HepG2 (cell line): ENCODE measurements at regions not wholly inside any gene's neighbourhood (a gene's known extent, or its start where the extent isn't known, plus 50 kb on each side); places are given as distances from the start of the nearest gene placed in this dataset.

Source experiments
- ATAC-seq: fragments of 200-7000 bp; cut with Tn5 transposase; 3 replicates; pipeline ENCODE4 v1.9.1; 2020; ENCODE audit warnings: mild to moderate bottlenecking, moderate library complexity
- BruUV-seq: library from RNA; stranded (reverse); fragments of 400-500 nt; replicated peaks from 2 replicates; lab custom pipeline; 2021; lab: Mats Ljungman, UMichigan
- CTCF ChIA-PET: fragments of 300-600 bp; formaldehyde crosslinking; extraction: SDS; loops from one replicate; lab custom pipeline; 2021; ENCODE audit warnings: low total read pairs, inconsistent platforms, low intra/inter-chr PET ratio; lab: Yijun Ruan, JAX
- POLR2A ChIA-PET: fragments of 350-600 bp; sonication (Branson Sonifier 250); formaldehyde crosslinking; loops from one replicate; lab custom pipeline; 2020; ENCODE audit warnings: antibody characterized with exemption, inconsistent platforms; lab: Yijun Ruan, JAX
- DNase-seq: peaks from one replicate; pipeline ENCODE4 v3.0.0-alpha.2; 2015; ENCODE audit warnings: low spot score
- FAIRE-seq: peaks from 3 replicates; lab custom pipeline; 2011; peaks lifted over from hg19 to GRCh38; lab: Jason Lieb, UNC
- H2AFZ ChIP-seq: one replicate; pipeline ENCODE4 v1.6.1; 2011; ENCODE audit warnings: low read length, inconsistent platforms
- H3K27ac ChIP-seq: fragments of 300-600 bp; 3 replicates; pipeline ENCODE4 v1.8.0; 2011; ENCODE audit warnings: mixed run types, mild to moderate bottlenecking, mixed read lengths, low read length, inconsistent platforms; ENCODE audit not compliant: insufficient read depth; ENCODE audit errors: extremely low read length
- H3K27me3 ChIP-seq, 2 experiments: fragments of 200-600 bp in 1 of 2; 2 replicates in 1 of 2; 3 replicates in 1 of 2; pipeline versions ENCODE4 v1.6.0 to v1.8.0; 2011; ENCODE audit warnings: low read length in 2 of 2, mild to moderate bottlenecking in 2 of 2, moderate library complexity in 2 of 2, inconsistent platforms in 1 of 2; ENCODE audit not compliant: insufficient read depth in 2 of 2, control insufficient read depth in 1 of 2
- H3K36me3 ChIP-seq, 2 experiments: fragments of 200-600 bp in 1 of 2; replicated peaks in 1 of 2; 2 replicates in 1 of 2; 3 replicates in 1 of 2; pipeline versions ENCODE4 v1.5.1 to v1.8.0; 2011; ENCODE audit warnings: low read length in 2 of 2, inconsistent platforms in 1 of 2; ENCODE audit not compliant: insufficient read depth in 2 of 2, control insufficient read depth in 1 of 2
- H3K4me1 ChIP-seq: 2 replicates; pipeline ENCODE4 v1.5.1; 2012; ENCODE audit warnings: low read length, inconsistent platforms; ENCODE audit not compliant: insufficient read depth
- H3K4me2 ChIP-seq: 2 replicates; pipeline ENCODE4 v1.6.0; 2011; ENCODE audit warnings: low read depth, low read length, inconsistent platforms
- H3K4me3 ChIP-seq, 3 experiments: fragments of 200-600 bp in 1 of 3; sonication (generic), shearing (Covaris generic) in 1 of 3; replicated peaks in 1 of 3; 2 replicates each; pipeline ENCODE4 v1.5.1; 2011 to 2016; ENCODE audit warnings: low read length in 3 of 3, inconsistent platforms in 2 of 3, low read depth in 2 of 3, mild to moderate bottlenecking in 2 of 3, control low read depth in 1 of 3, mixed read lengths in 1 of 3; ENCODE audit not compliant: insufficient read depth in 1 of 3
- H3K79me2 ChIP-seq: one replicate; pipeline ENCODE4 v1.6.1; 2011; ENCODE audit warnings: low read length, inconsistent platforms; ENCODE audit not compliant: insufficient read depth
- H3K9ac ChIP-seq: 2 replicates; pipeline ENCODE4 v1.6.0; 2011; ENCODE audit warnings: mild to moderate bottlenecking, low read depth, low read length, inconsistent platforms; ENCODE audit not compliant: insufficient read depth
- H3K9me3 ChIP-seq: 2 replicates; pipeline ENCODE4 v1.5.1; 2012; ENCODE audit warnings: mild to moderate bottlenecking, low read length
- H4K20me1 ChIP-seq: 2 replicates; pipeline ENCODE4 v1.6.0; 2011; ENCODE audit warnings: inconsistent platforms, mild to moderate bottlenecking, low read length, moderate library complexity; ENCODE audit not compliant: insufficient read depth
- AKNA ChIP-seq: sonication (generic); formaldehyde crosslinking; IDR thresholded peaks from 2 replicates; pipeline ENCODE4 v1.4.0; 2020; ENCODE audit warnings: missing genetic modification reagents, borderline replicate concordance
- CTCF ChIP-seq: sonication (generic); formaldehyde crosslinking; IDR thresholded peaks from 2 replicates; pipeline ENCODE4 v1.5.0; 2020; ENCODE audit warnings: mild to moderate bottlenecking, missing genetic modification reagents, moderate library complexity
- DMAP1 ChIP-seq: IDR thresholded peaks from 2 replicates; pipeline ENCODE4 v1.6.1; 2016
- FOXO1 ChIP-seq: sonication (generic); formaldehyde crosslinking; IDR thresholded peaks from 2 replicates; pipeline ENCODE4 v1.4.0; 2020; ENCODE audit warnings: missing genetic modification reagents
- GABPB1 ChIP-seq: IDR thresholded peaks from 2 replicates; pipeline ENCODE4 v1.6.1; 2016; ENCODE audit warnings: mild to moderate bottlenecking, missing genetic modification reagents, moderate library complexity, missing compliant biosample characterization
- GTF2F1 ChIP-seq: fragments of 150-350 bp; IDR thresholded peaks from 2 replicates; pipeline ENCODE4 v1.6.1; 2014; ENCODE audit warnings: low read length
- HDAC6 ChIP-seq: fragments of 200-600 bp; sonication (generic); IDR thresholded peaks from 2 replicates; pipeline ENCODE4 v1.7.0; 2017; ENCODE audit warnings: mild to moderate bottlenecking, antibody characterized with exemption, low read length, low read depth
- KLF11 ChIP-seq: IDR thresholded peaks from 2 replicates; pipeline ENCODE4 v1.6.1; 2016; ENCODE audit warnings: missing compliant biosample characterization
- NFRKB ChIP-seq: fragments of 450-650 bp; IDR thresholded peaks from 2 replicates; pipeline ENCODE4 v1.6.1; 2017
- PHF20 ChIP-seq: sonication (generic); formaldehyde crosslinking; IDR thresholded peaks from 2 replicates; pipeline ENCODE4 v1.5.0; 2020; ENCODE audit warnings: mild to moderate bottlenecking, missing genetic modification reagents
- PPARG ChIP-seq: conservative IDR thresholded peaks from 2 replicates; pipeline ENCODE4 v1.6.1; 2016; ENCODE audit warnings: missing biosample characterization, missing genetic modification reagents
- TEAD3 ChIP-seq: optimal IDR thresholded peaks from 2 replicates; pipeline ENCODE3; 2016; ENCODE audit warnings: borderline replicate concordance
- THAP7 ChIP-seq: sonication (generic); formaldehyde crosslinking; IDR thresholded peaks from 2 replicates; pipeline ENCODE4 v1.8.1; 2023; ENCODE audit warnings: mild to moderate bottlenecking, missing genetic modification reagents
- TP53 ChIP-seq: sonication (generic); formaldehyde crosslinking; conservative IDR thresholded peaks from 2 replicates; pipeline ENCODE4 v1.4.0; 2020; ENCODE audit warnings: missing genetic modification reagents
- ZBTB37 ChIP-seq: sonication (generic); formaldehyde crosslinking; IDR thresholded peaks from 2 replicates; pipeline ENCODE4 v1.4.0; 2020; ENCODE audit warnings: mild to moderate bottlenecking, missing genetic modification reagents
- ZNF564 ChIP-seq: sonication (generic); formaldehyde crosslinking; IDR thresholded peaks from 2 replicates; pipeline ENCODE4 v1.8.1; 2023; ENCODE audit warnings: mild to moderate bottlenecking, missing genetic modification reagents
- ZNF703 ChIP-seq: sonication (generic); formaldehyde crosslinking; IDR thresholded peaks from 2 replicates; pipeline ENCODE4 v1.5.1; 2020; ENCODE audit warnings: missing genetic modification reagents, mild to moderate bottlenecking, moderate library complexity, borderline replicate concordance
- ZNF761 ChIP-seq: sonication (generic); formaldehyde crosslinking; conservative IDR thresholded peaks from 2 replicates; pipeline ENCODE4 v1.4.0; 2020; ENCODE audit warnings: mild to moderate bottlenecking, missing genetic modification reagents
- WGBS: methylation state at CpG from one replicate; pipeline ENCODE4 v1.1.6; 2017; ENCODE audit warnings: low lambda C conversion rate; 5-methylcytosine and 5-hydroxymethylcytosine counted together
- in situ Hi-C: cut with HindIII; loops from 2 replicates; pipeline ENCODE4 v1.10.0; 2017; ENCODE audit warnings: low pct_unique_long_range_greater_than_20kb; ENCODE audit not compliant: extremely low pct_ligation_motif_present
- intact Hi-C: fragments of 100-400 bp; cut with micrococcal nuclease; formaldehyde crosslinking; loops from one replicate; pipeline ENCODE4 v1.10.0; 2022; ENCODE audit not compliant: unreplicated experiment

- TF ChIP-seq ZNF761 (CRISPR knock-in tag) = no peak
- no peak for TF ChIP-seq NFRKB
- TF ChIP-seq DMAP1 (CRISPR knock-in tag) = no peak
- TF ChIP-seq KLF11 = no peak
- no peak for TF ChIP-seq HDAC6
- no peak for TF ChIP-seq THAP7 (CRISPR knock-in tag)
- TF ChIP-seq CTCF (CRISPR knock-in tag) = peak; percentile 53
- TF ChIP-seq ZNF564 = no peak
- no peak for TF ChIP-seq TP53 (CRISPR knock-in tag)
These were observed 372.7 kb downstream of the IPO8 start (continued) for GRCh38 chr12:30323008-30323407.

- no peaks in the 10 kb centered on the region for H3K4me1 ChIP-seq
- BruUV-seq = no TSS peak
- in situ Hi-C loops = loop anchor here (25.0 kb wide), 1 partner anchor 492 kb away; no protein-coding TSS in a partner anchor
- CTCF ChIA-PET = no interaction called here
- H3K36me3 ChIP-seq = no peaks in the 10 kb centered on the region
- intact Hi-C loops = no loop called here
- 84% methylated on average over 13 of the region's 13 CpGs for WGBS
- H3K27ac ChIP-seq = no peak overlapping the region
- no peak overlapping the region for H3K4me2 ChIP-seq
- H3K9ac ChIP-seq = no peak overlapping the region
- no peak for DNase-seq
- H4K20me1 ChIP-seq = no peaks in the 10 kb centered on the region
- no peaks in the 10 kb centered on the region for H3K9me3 ChIP-seq
- no peaks in the 10 kb centered on the region for H3K79me2 ChIP-seq
- H2AFZ ChIP-seq = no peak overlapping the region
- FAIRE-seq = no peak
- H3K27me3 ChIP-seq = peaks cover 0 to 4% of the 10 kb centered on the region in 2 experiments; a peak in 1 of 5 replicates
- H3K4me3 ChIP-seq = no peak overlapping the region
- ATAC-seq = no peak
- POLR2A ChIA-PET = no interaction called here
- TF ChIP-seq AKNA (CRISPR knock-in tag) (no peak), GABPB1 (CRISPR knock-in tag) (no peak), ZNF703 (CRISPR knock-in tag) (no peak), PHF20 (CRISPR knock-in tag) (no peak), PPARG (no peak), FOXO1 (CRISPR knock-in tag) (no peak), TEAD3 (CRISPR knock-in tag) (no peak), ZBTB37 (no peak), GTF2F1 (no peak)
These were observed 375.1 kb downstream of the IPO8 start for GRCh38 chr12:30320561-30320960.
